A172 (cell line): ENCODE measurements at regions not wholly inside any gene's neighbourhood (a gene's known extent, or its start where the extent isn't known, plus 50 kb on each side); places are given as distances from the start of the nearest gene placed in this dataset.
"Not testable (repeated sequence)": the region's sequence is repeated elsewhere in the genome, so short reads cannot be mapped to it uniquely, and the experiment has no call there.

ENCODE experiments used
- DNase-seq: peaks from one replicate; pipeline ENCODE4 v3.0.0-alpha.2; 2015; ENCODE audit warnings: low spot score

DNA sequence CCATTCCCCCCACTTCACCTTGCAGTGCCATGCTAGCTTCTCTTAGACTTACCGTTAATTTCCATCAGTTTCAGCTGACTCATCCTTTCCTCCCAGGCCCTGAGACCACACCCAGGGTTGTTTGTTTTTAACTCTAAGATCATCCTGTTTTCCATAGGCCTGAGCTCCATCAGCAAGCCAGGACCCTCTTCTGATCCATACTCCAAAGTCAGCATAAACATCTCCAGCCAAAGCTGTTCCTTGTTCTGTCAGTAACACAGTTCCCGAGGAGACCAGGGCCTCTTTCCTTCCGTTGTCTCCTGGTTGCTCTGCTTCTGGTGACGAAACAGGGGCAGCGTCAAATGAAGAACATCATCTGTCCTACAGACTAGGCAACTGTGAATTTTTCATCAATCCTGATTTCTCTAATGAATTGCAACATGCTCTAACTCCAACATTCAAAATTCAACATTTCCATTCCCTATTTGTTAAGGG lies 83.8 kb upstream of the HNF1B start:
- peak; percentile 71 for DNase-seq

DNA sequence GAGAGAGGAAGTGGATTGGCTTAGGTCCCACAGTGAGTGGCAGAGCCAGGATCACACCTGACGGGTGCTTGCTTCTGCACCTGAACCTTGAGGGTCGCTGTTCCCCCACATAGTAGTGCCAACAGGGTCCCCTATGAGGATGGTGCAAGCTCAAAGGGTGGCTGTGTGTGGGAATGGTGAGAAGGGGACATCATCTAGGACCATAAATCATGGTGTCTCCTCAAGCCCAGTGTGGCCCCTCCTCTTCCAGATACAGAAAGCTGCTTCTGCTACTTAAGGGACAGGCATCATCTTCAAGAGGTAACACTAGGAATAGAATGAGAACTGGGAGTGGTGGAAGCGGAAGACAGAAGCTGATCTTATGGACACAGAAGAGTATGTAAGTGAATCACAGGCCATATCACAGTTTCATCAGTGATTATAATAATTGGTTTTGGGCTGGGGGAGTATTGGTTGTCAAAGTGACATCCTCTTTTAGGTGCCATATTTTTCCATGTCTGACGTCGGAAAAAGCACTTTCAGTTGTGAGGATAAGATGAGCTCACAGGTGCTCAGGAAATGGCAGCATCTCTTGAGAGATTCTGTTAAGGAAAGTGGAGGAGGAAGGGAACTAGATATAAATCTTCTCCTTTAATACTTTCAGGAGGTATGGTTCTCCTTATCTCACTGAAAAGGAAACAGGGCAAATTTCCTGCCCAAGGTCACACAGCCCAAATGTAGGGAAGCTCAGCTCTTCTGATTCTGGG lies 83.2 kb upstream of the HNF1B start:
- no peak for DNase-seq

DNA sequence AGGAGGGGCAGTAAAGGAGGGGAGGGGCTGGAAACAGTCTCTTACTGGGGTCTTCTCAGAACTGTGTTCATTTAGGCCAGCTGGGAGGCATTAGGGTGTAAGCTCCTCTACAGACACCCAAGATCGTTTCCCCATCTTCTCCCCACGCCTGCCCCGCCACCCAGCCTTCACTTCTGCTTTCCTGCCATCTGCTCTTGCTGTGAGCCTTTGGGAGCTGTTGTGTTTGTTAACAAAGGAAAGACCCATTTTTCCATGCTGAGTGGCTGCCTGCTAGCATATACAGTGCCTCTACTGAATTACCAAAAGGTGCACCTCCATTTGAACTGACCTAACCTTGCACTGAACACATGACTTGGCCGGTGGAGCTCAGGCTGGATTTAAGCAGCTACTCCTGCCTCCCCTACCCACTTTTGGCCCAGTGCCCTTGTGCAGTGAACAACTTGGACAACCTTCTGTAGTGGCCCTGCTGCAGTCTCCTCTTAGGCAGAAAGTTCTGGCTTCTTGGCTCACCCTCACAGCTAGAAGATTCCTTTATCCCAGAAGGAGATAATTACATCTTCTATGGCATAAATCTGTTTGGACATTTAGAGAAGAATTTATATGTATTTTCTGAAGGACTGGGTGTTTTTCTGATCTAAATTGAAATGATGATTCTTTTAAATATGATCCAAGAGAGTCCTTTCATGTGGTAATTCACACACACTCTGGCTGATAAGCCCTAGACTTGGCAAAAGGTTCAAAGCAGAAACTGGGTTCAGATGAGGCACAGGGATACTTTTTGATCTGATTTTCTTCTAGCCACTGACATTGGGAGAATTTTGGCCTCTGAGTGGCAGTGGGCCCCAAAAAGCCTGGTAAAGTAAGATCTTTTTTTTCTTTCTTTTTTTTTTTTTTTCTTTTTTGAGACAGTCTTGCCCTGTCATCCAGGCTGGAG lies 81.9 kb upstream of the HNF1B start:
- DNase-seq = no peak

DNA sequence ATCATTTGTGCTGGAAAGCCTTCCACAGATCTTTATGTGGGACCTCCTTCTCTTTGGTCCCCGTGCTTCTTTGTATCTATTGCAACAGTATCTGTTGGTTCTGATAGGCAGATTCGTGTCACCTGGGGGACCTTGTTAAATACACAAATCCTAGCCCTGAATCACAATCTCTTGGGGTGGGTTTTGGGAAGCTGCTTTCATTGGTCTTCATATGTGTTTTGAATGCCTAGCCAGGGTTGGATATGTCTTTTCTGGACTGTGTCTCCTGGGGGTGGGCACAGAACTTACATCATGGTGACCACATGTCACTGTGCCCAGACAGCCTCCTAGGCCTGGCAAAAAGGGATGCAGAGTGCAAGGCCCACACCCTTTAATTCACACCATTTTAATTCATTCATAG lies 81.0 kb upstream of the HNF1B start:
- DNase-seq = no peak

DNA sequence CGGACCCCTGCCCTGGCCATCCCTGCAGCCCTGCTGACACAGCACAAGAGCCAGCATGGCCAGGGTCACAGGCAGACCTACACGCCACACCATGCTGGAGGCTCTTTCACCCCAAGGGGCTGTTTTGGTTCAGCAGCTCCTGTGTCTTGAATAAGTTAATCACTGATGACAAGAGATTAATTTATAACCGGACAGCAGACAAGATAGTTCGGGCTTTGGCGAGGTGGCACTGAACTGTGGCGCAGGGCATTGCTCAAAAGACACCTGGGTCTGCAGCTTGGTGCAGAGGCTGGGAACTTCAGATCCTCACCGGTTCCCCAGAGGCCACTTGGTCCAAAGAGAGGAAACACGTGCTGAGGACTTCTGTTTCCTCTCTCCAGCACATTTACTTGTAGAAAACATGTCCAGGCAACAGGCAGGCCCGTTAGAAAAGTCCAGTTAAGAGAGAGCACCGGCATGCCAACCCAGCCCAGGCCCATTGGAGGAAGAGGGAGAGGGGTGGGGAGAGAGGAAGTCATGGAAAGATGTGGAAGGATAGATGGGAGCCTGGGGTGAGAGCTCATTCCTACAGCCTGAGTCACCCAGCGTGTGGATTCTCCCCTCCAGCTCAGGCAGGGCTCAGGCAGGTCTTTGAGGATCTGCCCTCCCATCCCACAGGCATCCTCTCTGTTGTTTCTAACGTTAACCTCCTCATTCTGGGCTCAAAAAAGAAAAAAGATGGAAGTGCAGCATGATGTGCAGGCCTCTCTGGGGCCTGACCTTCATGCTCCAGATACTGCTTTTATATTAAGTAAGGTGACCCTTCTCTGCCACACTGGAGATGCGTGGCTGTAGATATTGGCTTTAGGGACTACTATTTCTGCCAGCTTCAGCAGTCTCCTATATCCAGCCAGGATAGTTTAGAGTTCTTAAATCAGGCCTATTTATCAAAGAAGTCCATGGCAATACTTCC lies 80.0 kb upstream of the HNF1B start:
- DNase-seq = peak; percentile 98

DNA sequence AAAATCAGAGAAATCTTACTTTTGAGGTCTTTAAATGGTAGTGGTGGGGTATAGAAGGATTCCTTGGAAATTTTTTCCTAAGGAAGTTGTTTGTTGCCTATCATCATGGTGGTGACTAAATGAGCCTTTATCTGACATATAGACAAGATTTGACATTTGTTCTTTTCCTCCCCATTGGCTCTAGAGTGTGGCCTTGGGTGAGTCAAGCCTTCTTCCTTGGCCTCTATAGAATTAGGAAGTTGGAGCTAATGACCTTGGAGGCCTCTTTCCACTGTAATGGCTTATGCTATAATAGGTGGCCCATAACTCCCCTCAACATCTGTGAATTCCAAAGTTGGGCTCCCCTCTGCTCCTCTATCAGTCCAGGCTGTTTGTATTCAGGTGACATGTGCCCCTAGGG lies 79.1 kb upstream of the HNF1B start:
- no peak for DNase-seq

DNA sequence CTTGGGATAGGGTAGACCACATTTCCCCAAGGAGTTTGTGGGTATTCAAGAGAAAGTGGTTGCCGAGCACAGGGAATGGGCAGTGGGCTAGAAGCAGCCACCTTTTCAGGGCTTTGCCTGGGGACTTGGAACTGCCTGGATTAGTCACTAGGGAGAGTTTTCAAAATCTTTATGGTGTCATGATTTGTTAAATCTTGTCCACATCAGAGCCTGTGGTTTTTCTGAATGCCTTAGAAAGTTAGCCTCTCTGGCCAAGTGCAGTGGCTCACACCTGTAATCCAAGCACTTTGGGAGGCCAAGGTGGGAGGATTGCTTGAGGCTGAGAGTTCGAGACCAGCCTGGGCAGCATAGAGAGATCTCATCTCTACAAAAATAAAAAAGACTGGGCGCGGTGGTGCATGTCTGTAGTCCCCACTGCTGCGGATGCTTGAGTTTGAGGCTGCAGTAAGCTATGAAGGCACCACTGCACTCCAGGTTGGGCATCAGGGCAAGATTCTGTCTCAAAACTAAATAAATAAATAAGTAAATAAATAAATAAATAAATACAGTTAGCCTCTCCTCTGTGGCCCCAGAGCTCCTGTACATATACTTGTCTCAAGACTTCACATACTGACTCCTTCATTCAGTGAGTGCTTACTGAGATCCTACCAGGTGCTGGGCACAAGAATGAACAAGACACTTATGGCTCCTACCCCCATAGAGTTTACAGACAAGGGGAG lies 76.3 kb upstream of the HNF1B start:
- peak; percentile 56 for DNase-seq

DNA sequence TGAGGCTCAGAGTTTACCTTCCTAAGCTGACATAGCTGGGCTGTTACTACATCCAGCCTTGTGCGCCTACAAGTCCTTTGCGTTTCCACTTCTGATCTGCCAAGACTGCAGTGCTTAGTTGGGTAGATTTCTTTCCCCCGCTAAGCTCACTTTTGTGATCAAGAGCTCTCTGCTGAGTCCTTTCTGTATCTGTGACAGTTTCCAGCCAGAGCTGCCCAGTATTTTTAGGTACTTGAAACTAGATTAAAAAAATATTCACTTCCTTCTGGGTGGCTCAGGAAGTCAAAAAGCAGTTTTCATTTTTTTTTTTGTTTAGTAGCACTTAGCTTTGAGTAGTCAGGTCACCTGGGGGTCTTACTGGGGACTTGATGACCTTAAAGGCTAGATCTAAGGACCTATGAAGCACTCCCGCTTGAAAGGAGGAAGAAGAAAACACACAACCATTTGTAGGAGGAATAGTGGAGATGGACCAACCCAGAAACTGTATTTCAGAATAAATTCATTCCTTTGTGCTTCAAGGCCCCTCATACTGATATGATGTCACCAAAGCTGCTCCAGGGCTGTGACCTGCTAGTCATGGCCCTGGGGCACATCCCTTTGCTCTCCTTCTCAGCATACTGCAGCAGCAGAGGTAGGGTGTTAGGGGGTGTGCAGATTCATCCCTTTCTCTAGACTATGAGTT lies 75.6 kb upstream of the HNF1B start:
- no peak for DNase-seq

DNA sequence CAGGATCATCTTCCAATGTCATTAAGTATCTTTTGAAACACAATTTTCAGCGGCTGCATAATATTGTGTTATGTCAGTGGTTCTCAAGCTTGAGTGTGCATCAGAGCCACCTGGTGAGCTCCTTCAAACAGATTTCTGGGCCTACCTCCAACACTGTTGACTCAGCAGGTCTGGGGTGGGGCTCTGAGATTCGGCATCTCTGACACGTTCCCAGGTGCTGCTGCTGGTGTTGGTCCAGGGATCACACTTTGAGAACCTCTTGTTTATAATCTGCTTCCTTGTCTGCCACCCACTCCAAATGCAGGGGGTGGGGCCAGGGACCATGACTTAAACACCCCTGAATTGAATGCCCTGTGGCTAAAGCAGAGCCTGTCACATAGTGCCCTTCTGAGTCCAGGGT lies 73.8 kb upstream of the HNF1B start:
- peak; percentile 90 for DNase-seq

DNA sequence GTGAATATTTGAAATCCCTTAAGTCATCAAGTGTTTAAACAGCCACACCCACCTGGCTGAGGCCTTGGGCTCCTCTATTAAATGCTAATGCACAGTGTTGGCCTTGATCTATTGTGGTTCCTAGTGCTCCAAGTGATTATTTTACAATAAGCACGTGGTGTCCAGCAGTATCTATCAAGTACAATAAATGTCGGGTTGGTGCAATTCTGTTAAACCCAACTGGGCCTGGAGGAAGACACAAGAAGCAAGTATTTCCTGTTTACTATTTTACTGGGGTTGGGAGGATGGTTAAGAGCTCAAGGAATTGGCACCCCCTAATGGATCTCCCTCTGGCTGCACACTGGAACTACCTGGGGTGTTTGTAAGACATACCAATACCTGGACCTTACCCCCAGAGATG lies 72.1 kb upstream of the HNF1B start:
- peak; percentile 45 for DNase-seq

DNA sequence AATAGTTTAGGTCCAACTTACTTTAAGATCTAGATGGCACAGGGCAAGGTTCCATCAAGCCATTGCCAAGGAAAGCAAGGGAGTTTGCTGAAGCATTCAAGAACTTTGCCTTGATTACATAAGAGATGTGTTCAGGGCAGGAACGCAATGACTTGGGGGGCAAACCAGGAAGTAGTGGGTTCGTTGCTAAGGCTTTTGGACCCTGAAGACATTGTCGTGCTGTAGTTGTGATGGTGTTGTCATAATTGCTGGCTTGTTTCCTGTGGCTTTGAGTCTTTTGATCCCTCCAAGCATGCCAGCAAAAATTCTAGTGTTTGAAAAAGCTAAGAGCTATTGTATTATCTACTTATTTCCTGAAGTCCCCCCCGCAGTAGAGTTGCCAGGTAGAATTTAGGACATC lies 70.7 kb upstream of the HNF1B start:
- no peak for DNase-seq

DNA sequence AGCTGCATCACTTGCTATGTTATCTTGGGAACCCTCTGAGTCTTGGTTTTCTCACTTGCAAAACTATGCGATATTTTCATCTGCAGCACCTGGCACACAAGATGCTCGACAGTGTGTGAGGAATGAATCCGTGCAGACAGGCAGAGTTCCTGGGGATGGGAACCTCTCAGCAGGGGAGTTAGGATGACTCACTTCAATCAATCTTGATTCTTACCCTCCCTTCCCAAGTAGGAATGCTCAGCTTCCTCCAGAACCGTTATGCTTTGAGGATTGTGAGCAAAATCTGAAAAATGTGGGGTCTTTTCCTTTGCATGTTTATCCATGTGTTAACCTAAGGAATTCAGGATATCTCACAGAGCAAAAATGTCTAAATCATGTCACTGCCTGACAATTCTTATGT lies 68.9 kb upstream of the HNF1B start:
- DNase-seq = peak; percentile 99

DNA sequence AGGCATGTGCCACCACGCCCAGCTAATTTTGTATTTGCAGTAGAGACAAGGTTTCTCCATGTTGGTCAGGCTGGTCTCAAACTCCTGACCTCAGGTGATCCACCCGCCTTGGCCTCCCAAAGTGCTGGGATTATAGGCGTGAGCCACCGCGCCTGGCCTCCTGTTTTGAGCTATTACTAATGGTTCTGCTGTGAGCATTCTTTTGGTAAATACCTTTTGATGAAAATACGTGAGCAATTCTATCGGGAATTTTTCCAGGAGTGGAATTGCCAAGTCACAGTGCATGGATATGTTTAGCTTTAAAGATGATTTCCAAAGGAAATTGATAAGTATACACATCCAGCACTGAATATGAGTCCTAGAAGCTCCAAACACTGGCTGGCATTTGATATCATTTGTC lies 64.0 kb upstream of the HNF1B start:
- not testable (repeated sequence) for DNase-seq

DNA sequence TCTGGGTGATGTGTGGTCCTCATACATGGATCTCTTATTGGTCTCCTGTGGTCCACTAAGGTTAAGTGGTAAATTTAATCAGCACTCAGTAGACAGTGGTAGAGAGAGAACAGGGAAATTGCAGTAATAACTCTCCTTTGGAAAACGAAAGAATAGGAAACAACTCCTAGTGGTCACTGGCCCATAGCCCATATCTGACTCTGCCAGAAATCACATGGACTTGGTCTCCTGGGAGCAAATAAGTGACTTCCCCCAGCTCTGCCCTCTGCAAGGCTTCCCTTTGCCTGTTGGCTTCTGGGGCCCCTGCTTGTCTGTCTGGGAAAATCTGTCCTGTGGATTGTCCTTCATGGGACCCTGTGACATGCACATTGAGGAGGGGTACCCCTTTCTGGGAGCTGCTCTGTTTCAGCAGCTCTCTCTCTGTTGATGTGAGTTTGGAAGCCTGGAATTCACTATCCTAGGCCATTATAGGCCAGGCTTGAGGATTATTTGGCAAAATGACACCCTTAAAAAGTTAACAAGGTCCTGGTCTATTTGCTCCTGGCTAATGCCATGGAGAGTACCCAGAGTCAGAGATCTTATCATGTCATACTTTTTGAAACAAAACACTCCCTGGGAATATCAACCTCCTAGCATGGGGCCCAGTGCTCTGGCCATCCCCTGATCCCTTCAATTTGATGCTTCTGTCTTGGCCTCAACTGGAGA lies 58.0 kb upstream of the HNF1B start:
- peak; percentile 69 for DNase-seq

DNA sequence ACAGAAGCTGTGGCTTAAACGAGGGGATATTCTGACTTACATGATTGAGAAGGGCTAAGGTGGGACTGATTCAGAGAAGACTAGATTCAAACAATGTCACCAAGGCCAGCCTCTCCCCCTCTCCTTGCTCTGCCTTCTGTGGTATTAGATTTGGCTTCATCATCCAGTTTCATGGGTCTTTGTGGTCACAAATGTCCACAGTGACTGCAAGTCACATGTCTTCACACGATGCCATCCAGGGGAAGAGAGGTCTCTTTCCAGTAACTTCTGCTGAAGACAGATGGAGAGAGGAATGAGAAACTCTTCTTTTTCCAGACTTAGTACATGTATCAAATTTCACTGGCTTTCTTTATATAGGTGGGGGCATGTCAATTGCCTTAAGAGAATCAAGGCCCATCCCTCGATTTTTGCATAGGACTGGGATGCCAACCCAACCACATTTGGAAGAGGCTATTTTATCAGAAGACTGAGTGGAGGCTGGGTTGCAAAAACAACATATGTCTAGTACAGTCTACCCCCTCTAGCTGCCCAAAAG lies 57.3 kb upstream of the HNF1B start:
- DNase-seq = no peak

DNA sequence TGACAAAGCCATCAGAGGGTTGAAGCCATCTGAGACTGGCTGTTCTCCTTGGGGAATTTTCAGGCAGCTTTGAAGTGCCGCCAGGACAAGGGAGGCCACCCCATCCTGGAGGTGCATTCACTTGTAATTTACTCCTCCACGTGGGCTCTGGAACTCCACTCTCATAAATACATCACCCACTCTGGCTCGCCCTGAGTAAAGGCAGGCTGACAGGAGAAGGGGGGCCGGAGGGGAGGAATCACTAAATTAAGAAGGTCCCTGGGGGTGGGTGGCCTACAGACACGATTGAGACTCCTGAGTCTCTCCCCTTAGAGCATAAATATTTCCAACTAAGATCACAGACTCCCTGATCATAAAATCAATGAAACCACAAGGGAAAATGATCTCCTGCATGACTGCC lies 56.3 kb upstream of the HNF1B start:
- DNase-seq = no peak

DNA sequence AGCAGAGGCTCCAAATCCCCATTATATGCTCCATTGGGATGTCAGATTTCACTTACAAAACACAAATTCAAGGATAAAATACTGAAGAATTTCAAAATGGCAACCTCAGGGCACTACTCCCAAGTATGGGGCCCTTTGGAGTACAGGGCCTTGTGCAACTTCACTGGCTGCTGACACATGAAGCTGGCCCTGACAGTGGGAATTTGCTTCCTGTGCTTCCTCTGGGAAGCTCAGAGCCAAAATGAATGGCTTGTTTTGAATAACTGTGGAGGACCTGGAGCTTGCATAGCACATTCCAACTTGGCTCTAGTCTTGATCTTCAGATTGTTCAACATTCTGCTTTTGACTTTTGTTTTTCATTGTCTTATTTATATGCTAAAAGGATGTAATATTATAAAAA lies 52.3 kb upstream of the HNF1B start:
- no peak for DNase-seq

DNA sequence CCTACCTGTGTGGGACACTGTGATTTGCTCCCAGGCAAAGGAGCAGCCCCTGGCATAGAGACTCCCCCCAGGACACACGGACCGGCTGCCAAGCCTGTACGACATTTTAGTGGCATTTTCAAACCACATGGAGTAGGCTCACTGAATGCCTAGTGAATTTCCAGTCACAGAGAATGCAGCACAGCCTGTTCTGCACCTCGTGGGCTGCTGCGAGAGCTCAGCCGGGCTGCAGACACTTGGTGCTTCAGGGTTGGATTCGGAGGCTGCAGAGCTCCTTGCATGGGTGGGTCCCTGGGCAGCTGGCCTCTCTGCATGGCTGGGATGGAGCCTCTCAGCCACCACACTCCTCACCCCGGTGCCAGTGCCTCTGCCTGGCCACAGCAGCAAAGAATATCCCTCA lies 51.2 kb upstream of the HNF1B start:
- no peak for DNase-seq
